ENCODE measurements at regions not wholly inside any gene's neighbourhood (a gene's known extent, or its start where the extent isn't known, plus 50 kb on each side); places are given as distances from the start of the nearest gene placed in this dataset.
"Not testable (repeated sequence)": the region's sequence is repeated elsewhere in the genome, so short reads cannot be mapped to it uniquely, and the experiment has no call there.

DNA sequence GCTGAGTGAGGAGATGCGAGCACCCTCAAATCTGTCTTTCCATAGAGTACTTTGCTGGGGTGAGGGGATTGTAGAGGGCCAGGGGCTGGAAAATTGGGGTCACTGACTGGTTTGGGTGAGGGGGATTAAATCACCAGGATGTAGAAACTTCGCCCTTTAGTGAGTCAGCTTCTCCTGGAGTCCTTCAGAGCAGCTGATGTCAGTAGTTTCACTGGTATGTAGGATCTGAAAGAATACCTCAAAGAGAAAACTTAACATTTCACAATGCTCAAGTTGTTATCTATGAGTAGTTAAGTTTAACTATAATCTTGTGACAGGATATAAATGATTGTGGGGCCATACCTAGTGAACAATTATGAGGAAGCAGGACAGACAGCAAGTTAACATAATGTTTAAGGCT, 174.7 kb upstream of the ZNF717 start:
- CTCF ChIA-PET; intact Hi-C loops (cut with micrococcal nuclease; ENCODE audit: unreplicated experiment); H3K27ac ChIP-seq (ENCODE audit: low read length); POLR2A ChIA-PET; H3K9me3 ChIP-seq (ENCODE audit: control insufficient read depth, insufficient read depth, low read depth, low read length); H3K36me3 ChIP-seq (ENCODE audit: control insufficient read depth, insufficient read depth, low read length); H3K27me3 ChIP-seq (ENCODE audit: control insufficient read depth, insufficient read depth, low read length); in situ Hi-C loops (cut with HindIII; ENCODE audit: low pct_unique_long_range_greater_than_20kb, low sequenced_read_pairs); ATAC-seq; BruUV-seq (replicated peaks); DNase-seq (ENCODE audit: low read depth, low spot score); H3K4me1 ChIP-seq (ENCODE audit: control insufficient read depth, insufficient read depth, low read length); H3K4me3 ChIP-seq (ENCODE audit: low read depth in 2 of 2, low read length in 2 of 2): not testable (repeated sequence)

DNA sequence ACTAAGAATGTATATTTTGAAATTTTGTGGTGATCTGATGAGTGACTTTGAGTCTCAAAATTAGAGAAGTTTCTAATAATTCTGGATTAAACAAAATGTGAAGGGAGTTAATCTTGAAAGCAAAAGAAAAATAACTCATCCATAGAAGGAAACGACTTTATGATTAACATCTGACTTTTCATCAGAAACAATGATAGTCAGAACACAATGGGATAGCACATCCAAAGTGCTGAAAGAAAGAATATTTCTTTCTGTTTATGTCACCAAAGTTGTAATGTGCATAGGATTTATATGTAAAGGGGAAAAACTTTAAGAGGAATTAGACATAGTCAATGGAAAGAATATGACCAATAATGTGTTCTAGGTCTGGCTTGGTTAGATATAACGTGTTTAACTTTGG, 176.7 kb upstream of the ZNF717 start:
- H3K4me1 ChIP-seq (ENCODE audit: control insufficient read depth, insufficient read depth, low read length); ATAC-seq; H3K27me3 ChIP-seq (ENCODE audit: control insufficient read depth, insufficient read depth, low read length); H3K9me3 ChIP-seq (ENCODE audit: control insufficient read depth, insufficient read depth, low read depth, low read length); DNase-seq (ENCODE audit: low read depth, low spot score); POLR2A ChIA-PET; H3K4me3 ChIP-seq (ENCODE audit: low read depth in 2 of 2, low read length in 2 of 2); CTCF ChIA-PET; intact Hi-C loops (cut with micrococcal nuclease; ENCODE audit: unreplicated experiment); in situ Hi-C loops (cut with HindIII; ENCODE audit: low pct_unique_long_range_greater_than_20kb, low sequenced_read_pairs); H3K27ac ChIP-seq (ENCODE audit: low read length); BruUV-seq (replicated peaks); H3K36me3 ChIP-seq (ENCODE audit: control insufficient read depth, insufficient read depth, low read length): not testable (repeated sequence)

DNA sequence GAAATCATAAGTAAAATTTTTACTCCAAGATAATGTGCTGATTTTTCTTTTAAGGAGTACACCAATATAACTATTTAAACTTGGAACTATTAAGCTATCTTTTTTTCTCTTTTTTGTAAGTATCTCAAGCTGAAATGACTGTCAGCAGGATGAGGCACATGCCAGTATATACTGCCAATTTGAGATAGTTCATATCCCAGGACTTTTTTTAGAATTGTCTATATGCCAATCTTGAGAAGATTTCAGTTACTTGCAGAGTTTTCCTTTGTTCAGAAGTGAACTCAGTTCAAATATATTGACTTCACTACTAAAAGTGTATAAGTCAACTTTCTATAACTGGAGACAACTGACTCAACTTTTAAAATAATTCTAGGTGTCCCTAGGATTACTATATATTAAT, 181.7 kb upstream of the ZNF717 start:
- POLR2A ChIA-PET: no interaction called here
- no peaks in the 10 kb centered on the region for H3K9me3 ChIP-seq (ENCODE audit: control insufficient read depth, insufficient read depth, low read depth, low read length)
- H3K4me1 ChIP-seq (ENCODE audit: control insufficient read depth, insufficient read depth, low read length): no peaks in the 10 kb centered on the region
- no peak for DNase-seq (ENCODE audit: low read depth, low spot score)
- TF ChIP-seq SIN3A (IDR thresholded peaks at IDR 0.05; ENCODE audit: borderline replicate concordance, insufficient read depth, low read depth, low read length) (no peak), POLR2AphosphoS5 (IDR thresholded peaks at IDR 0.05; ENCODE audit: low read depth, low read length) (no peak), TCF7L2 (IDR thresholded peaks at IDR 0.05; ENCODE audit: low read depth, low read length) (no peak)
- TF ChIP-seq, protein P1, sequence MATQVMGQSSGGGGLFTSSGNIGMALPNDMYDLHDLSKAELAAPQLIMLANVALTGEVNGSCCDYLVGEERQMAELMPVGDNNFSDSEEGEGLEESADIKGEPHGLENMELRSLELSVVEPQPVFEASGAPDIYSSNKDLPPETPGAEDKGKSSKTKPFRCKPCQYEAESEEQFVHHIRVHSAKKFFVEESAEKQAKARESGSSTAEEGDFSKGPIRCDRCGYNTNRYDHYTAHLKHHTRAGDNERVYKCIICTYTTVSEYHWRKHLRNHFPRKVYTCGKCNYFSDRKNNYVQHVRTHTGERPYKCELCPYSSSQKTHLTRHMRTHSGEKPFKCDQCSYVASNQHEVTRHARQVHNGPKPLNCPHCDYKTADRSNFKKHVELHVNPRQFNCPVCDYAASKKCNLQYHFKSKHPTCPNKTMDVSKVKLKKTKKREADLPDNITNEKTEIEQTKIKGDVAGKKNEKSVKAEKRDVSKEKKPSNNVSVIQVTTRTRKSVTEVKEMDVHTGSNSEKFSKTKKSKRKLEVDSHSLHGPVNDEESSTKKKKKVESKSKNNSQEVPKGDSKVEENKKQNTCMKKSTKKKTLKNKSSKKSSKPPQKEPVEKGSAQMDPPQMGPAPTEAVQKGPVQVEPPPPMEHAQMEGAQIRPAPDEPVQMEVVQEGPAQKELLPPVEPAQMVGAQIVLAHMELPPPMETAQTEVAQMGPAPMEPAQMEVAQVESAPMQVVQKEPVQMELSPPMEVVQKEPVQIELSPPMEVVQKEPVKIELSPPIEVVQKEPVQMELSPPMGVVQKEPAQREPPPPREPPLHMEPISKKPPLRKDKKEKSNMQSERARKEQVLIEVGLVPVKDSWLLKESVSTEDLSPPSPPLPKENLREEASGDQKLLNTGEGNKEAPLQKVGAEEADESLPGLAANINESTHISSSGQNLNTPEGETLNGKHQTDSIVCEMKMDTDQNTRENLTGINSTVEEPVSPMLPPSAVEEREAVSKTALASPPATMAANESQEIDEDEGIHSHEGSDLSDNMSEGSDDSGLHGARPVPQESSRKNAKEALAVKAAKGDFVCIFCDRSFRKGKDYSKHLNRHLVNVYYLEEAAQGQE (IDR thresholded peaks at IDR 0.05; ENCODE audit: insufficient read depth in 1 of 2, low read depth in 2 of 2, low read length in 1 of 2): no peak
- TF ChIP-seq, protein P2, sequence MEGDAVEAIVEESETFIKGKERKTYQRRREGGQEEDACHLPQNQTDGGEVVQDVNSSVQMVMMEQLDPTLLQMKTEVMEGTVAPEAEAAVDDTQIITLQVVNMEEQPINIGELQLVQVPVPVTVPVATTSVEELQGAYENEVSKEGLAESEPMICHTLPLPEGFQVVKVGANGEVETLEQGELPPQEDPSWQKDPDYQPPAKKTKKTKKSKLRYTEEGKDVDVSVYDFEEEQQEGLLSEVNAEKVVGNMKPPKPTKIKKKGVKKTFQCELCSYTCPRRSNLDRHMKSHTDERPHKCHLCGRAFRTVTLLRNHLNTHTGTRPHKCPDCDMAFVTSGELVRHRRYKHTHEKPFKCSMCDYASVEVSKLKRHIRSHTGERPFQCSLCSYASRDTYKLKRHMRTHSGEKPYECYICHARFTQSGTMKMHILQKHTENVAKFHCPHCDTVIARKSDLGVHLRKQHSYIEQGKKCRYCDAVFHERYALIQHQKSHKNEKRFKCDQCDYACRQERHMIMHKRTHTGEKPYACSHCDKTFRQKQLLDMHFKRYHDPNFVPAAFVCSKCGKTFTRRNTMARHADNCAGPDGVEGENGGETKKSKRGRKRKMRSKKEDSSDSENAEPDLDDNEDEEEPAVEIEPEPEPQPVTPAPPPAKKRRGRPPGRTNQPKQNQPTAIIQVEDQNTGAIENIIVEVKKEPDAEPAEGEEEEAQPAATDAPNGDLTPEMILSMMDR (IDR thresholded peaks at IDR 0.05): no peak
- BruUV-seq (replicated peaks): no TSS peak
- no peaks in the 10 kb centered on the region for H3K36me3 ChIP-seq (ENCODE audit: control insufficient read depth, insufficient read depth, low read length)
- in situ Hi-C loops (cut with HindIII; ENCODE audit: low pct_unique_long_range_greater_than_20kb, low sequenced_read_pairs): no loop called here
- no peak for ATAC-seq
- no peaks in the 10 kb centered on the region for H3K27me3 ChIP-seq (ENCODE audit: control insufficient read depth, insufficient read depth, low read length)
- CTCF ChIA-PET: no interaction called here
- H3K4me3 ChIP-seq (ENCODE audit: low read depth in 2 of 2, low read length in 2 of 2): no peak overlapping the region
- no peak overlapping the region for H3K27ac ChIP-seq (ENCODE audit: low read length)
- intact Hi-C loops (cut with micrococcal nuclease; ENCODE audit: unreplicated experiment): no loop called here

All from Panc1 (cell line).